DMS53 treated with DMSO at 0.1 percent for 48 hours (cell line): ENCODE measurements at regions not wholly inside any gene's neighbourhood (a gene's known extent, or its start where the extent isn't known, plus 50 kb on each side); places are given as distances from the start of the nearest gene placed in this dataset.
A peak's percentile ranks its signal among the peaks of the same experiment; 100 is the strongest.

Experiments
- DNase-seq: peaks from one replicate; lab custom pipeline; 2025; ENCODE audit not compliant: unreplicated experiment; lab: John Stamatoyannopoulos, UW

- DNase-seq, result no peak
Observed at GRCh38 chr13:31441800-31442510, 242.2 kb downstream of the B3GLCT start.

- DNase-seq, result no peak
Observed at GRCh38 chr13:31442571-31442970, 242.8 kb downstream of the B3GLCT start.

- DNase-seq, result no peak
Observed at GRCh38 chr13:31444266-31444856, 244.6 kb downstream of the B3GLCT start.

GRCh38 chr13:31452525-31452924, 252.8 kb downstream of the B3GLCT start:
- no peak for DNase-seq

GRCh38 chr13:31455581-31455980, 255.8 kb downstream of the B3GLCT start:
- no peak for DNase-seq

- no peak for DNase-seq
Observed at GRCh38 chr13:31456056-31456455, 256.3 kb downstream of the B3GLCT start.

GRCh38 chr13:31460061-31460460, 260.3 kb downstream of the B3GLCT start:
- DNase-seq, result no peak

- no peak for DNase-seq
Observed at GRCh38 chr13:31461923-31462322, 262.1 kb downstream of the B3GLCT start.

- no peak for DNase-seq
Observed at GRCh38 chr13:31462766-31463165, 263.0 kb downstream of the B3GLCT start.

GRCh38 chr13:31468114-31468902, 268.5 kb downstream of the B3GLCT start:
- no peak for DNase-seq

GRCh38 chr13:31469377-31469776, 269.6 kb downstream of the B3GLCT start:
- no peak for DNase-seq

GRCh38 chr13:31476266-31476665, 263.1 kb upstream of the RXFP2 start:
- DNase-seq, result no peak

- DNase-seq, result no peak
Observed at GRCh38 chr13:31476753-31477152, 262.6 kb upstream of the RXFP2 start.

- DNase-seq, result no peak
Observed at GRCh38 chr13:31477961-31478360, 261.4 kb upstream of the RXFP2 start.

GRCh38 chr13:31485183-31485582, 254.1 kb upstream of the RXFP2 start:
- DNase-seq, result peak; percentile 17

GRCh38 chr13:31485651-31486051, 253.7 kb upstream of the RXFP2 start:
- DNase-seq, result no peak

GRCh38 chr13:31495336-31495735, 244.0 kb upstream of the RXFP2 start:
- DNase-seq, result no peak

- DNase-seq, result no peak
Observed at GRCh38 chr13:31499274-31499673, 240.1 kb upstream of the RXFP2 start.

GRCh38 chr13:31503626-31504025, 235.7 kb upstream of the RXFP2 start:
- DNase-seq, result no peak

GRCh38 chr13:31504918-31505317, 234.4 kb upstream of the RXFP2 start:
- DNase-seq, result no peak

GRCh38 chr13:31512331-31512730, 227.0 kb upstream of the RXFP2 start:
- DNase-seq, result no peak

GRCh38 chr13:31514932-31515331, 224.4 kb upstream of the RXFP2 start:
- DNase-seq, result no peak
